Panc1 (cell line): ENCODE measurements at regions not wholly inside any gene's neighbourhood (a gene's known extent, or its start where the extent isn't known, plus 50 kb on each side); places are given as distances from the start of the nearest gene placed in this dataset.

Source experiments
- ATAC-seq: fragments of 200-7000 bp; cut with Tn5 transposase; 2 replicates; pipeline ENCODE4 v1.9.1; 2020; ENCODE audit warnings: mild to moderate bottlenecking, moderate library complexity
- BruUV-seq: library from RNA; stranded (reverse); fragments of 400-500 nt; replicated peaks from 2 replicates; lab custom pipeline; 2021; lab: Mats Ljungman, UMichigan
- CTCF ChIA-PET: fragments of 300-600 bp; sonication (Branson Sonifier 250); formaldehyde crosslinking; loops from one replicate; lab custom pipeline; 2022; ENCODE audit warnings: antibody characterized with exemption; lab: Charles Lee
- POLR2A ChIA-PET: fragments of 300-600 bp; sonication (Branson Sonifier 250); formaldehyde crosslinking; loops from one replicate; lab custom pipeline; 2022; ENCODE audit warnings: antibody characterized with exemption; lab: Charles Lee
- DNase-seq: peaks from one replicate; pipeline ENCODE4 v3.0.0-alpha.2; 2010; ENCODE audit warnings: low read depth, low spot score
- H3K27ac ChIP-seq: 2 replicates; pipeline ENCODE4 v1.5.1; 2011; ENCODE audit warnings: mild to moderate bottlenecking, low read length, inconsistent platforms
- H3K27me3 ChIP-seq: fragments of 200-500 bp; sonication (Bioruptor generic); 2 replicates; pipeline ENCODE4 v1.6.0; 2014; ENCODE audit warnings: low read length, inconsistent platforms; ENCODE audit not compliant: control insufficient read depth, insufficient read depth
- H3K36me3 ChIP-seq: fragments of 200-500 bp; sonication (Bioruptor generic); 2 replicates; pipeline ENCODE4 v1.5.1; 2014; ENCODE audit warnings: inconsistent platforms, mild to moderate bottlenecking, low read length, moderate library complexity; ENCODE audit not compliant: control insufficient read depth, insufficient read depth
- H3K4me1 ChIP-seq: 2 replicates; pipeline ENCODE4 v1.5.1; 2011; ENCODE audit warnings: inconsistent platforms, mild to moderate bottlenecking, low read length, moderate library complexity; ENCODE audit not compliant: control insufficient read depth, insufficient read depth
- H3K4me3 ChIP-seq, 2 experiments: 2 replicates each; pipeline ENCODE4 v1.5.1; 2011 to 2012; ENCODE audit warnings: low read depth in 2 of 2, low read length in 2 of 2, mild to moderate bottlenecking in 2 of 2, inconsistent platforms in 1 of 2, moderate library complexity in 1 of 2
- H3K9me3 ChIP-seq: fragments of 200-500 bp; sonication (Bioruptor generic); 2 replicates; pipeline ENCODE4 v1.5.1; 2014; ENCODE audit warnings: low read depth, mild to moderate bottlenecking, inconsistent platforms, low read length, moderate library complexity; ENCODE audit not compliant: control insufficient read depth, insufficient read depth
- CTCF ChIP-seq: fragments of 450-650 bp; IDR thresholded peaks from 2 replicates; pipeline ENCODE4 v1.5.1; 2017; ENCODE audit warnings: mild to moderate bottlenecking
- POLR2AphosphoS5 ChIP-seq: IDR thresholded peaks from 2 replicates; pipeline ENCODE4 v1.6.1; 2012; ENCODE audit warnings: mild to moderate bottlenecking, low read depth, low read length, moderate library complexity
- REST ChIP-seq, 2 experiments: IDR thresholded peaks; 2 replicates each; pipeline ENCODE4 v1.6.1; 2011 to 2012; ENCODE audit warnings: low read depth in 2 of 2, control low read depth in 1 of 2, low read length in 1 of 2, mild to moderate bottlenecking in 1 of 2, moderate library complexity in 1 of 2; ENCODE audit not compliant: insufficient read depth in 1 of 2
- SIN3A ChIP-seq: IDR thresholded peaks from 2 replicates; pipeline ENCODE4 v1.6.1; 2012; ENCODE audit warnings: low read depth, mild to moderate bottlenecking, low read length, moderate library complexity, borderline replicate concordance; ENCODE audit not compliant: insufficient read depth
- TCF7L2 ChIP-seq: IDR thresholded peaks from 2 replicates; pipeline ENCODE4 v1.6.1; 2011; ENCODE audit warnings: mild to moderate bottlenecking, low read depth, low read length, inconsistent platforms
- in situ Hi-C: cut with HindIII; loops from 2 replicates; pipeline ENCODE4 v1.10.0; 2016; ENCODE audit warnings: low sequenced_read_pairs, low pct_unique_long_range_greater_than_20kb
- intact Hi-C: fragments of 100-400 bp; cut with micrococcal nuclease; formaldehyde crosslinking; loops from one replicate; pipeline ENCODE4 v1.10.0; 2022; ENCODE audit not compliant: unreplicated experiment

- no peak for TF ChIP-seq REST (IDR thresholded peaks at IDR 0.05; ENCODE audit: insufficient read depth in 1 of 2, low read depth in 2 of 2, low read length in 1 of 2)
- TF ChIP-seq TCF7L2: no peak
- TF ChIP-seq CTCF: no peak
- no peak for TF ChIP-seq POLR2AphosphoS5
- TF ChIP-seq SIN3A: no peak
- Histone ChIP-seq H3K4me3 (no peak overlapping the region), H3K27ac (no peak overlapping the region), H3K27me3 (no peaks in the 10 kb centered on the region), H3K36me3 (no peaks in the 10 kb centered on the region), H3K9me3 (no peaks in the 10 kb centered on the region), H3K4me1 (no peaks in the 10 kb centered on the region)
- intact Hi-C loops (no loop called here), in situ Hi-C loops (no loop called here)
- no TSS peak for BruUV-seq
- ChIA-PET POLR2A (no interaction called here), CTCF (no interaction called here)
- DNase-seq (no peak), ATAC-seq (no peak)
These were observed 406.1 kb downstream of the MDFIC start for GRCh38 chr7:115328018-115328417.

GRCh38 chr7:115327326-115327725, 405.4 kb downstream of the MDFIC start:
- POLR2A ChIA-PET: no interaction called here
- in situ Hi-C loops (no loop called here), intact Hi-C loops (no loop called here)
- DNase-seq (no peak), ATAC-seq (no peak)
- no peaks in the 10 kb centered on the region for H3K27me3 ChIP-seq
- H3K4me3 ChIP-seq: no peak overlapping the region
- no peaks in the 10 kb centered on the region for H3K36me3 ChIP-seq
- CTCF ChIA-PET: no interaction called here
- no peaks in the 10 kb centered on the region for H3K4me1 ChIP-seq
- H3K27ac ChIP-seq: no peak overlapping the region
- no TSS peak for BruUV-seq
- TF ChIP-seq SIN3A (no peak), TCF7L2 (no peak), REST (IDR thresholded peaks at IDR 0.05; ENCODE audit: insufficient read depth in 1 of 2, low read depth in 2 of 2, low read length in 1 of 2) (no peak), POLR2AphosphoS5 (no peak), CTCF (no peak)
- H3K9me3 ChIP-seq: no peaks in the 10 kb centered on the region
